GM19372 (cell line): ENCODE measurements at regions not wholly inside any gene's neighbourhood (a gene's known extent, or its start where the extent isn't known, plus 50 kb on each side); places are given as distances from the start of the nearest gene placed in this dataset.

Experiments used
- ATAC-seq: cut with Tn5 transposase; IDR thresholded peaks from one replicate; pipeline ENCODE4 v1.9.1; 2021; ENCODE audit warnings: mild to moderate bottlenecking, low read depth, moderate library complexity; ENCODE audit not compliant: unreplicated experiment

GRCh38 chr3:189449084-189449483 is 182.1 kb upstream of the TP63 start:
- no peak for ATAC-seq

- ATAC-seq, result no peak
Observed at GRCh38 chr3:189455009-189455408, 176.2 kb upstream of the TP63 start.

- ATAC-seq, result no peak
Observed at GRCh38 chr3:189455641-189456417, 175.4 kb upstream of the TP63 start.

- ATAC-seq, result no peak
Observed at GRCh38 chr3:189457201-189457607, 174.0 kb upstream of the TP63 start.

GRCh38 chr3:189457631-189458412 is 173.4 kb upstream of the TP63 start:
- no peak for ATAC-seq

- no peak for ATAC-seq
Observed at GRCh38 chr3:189458528-189458927, 172.7 kb upstream of the TP63 start.

- ATAC-seq, result no peak
Observed at GRCh38 chr3:189459231-189459630, 172.0 kb upstream of the TP63 start.

- no peak for ATAC-seq
Observed at GRCh38 chr3:189460511-189460910, 170.7 kb upstream of the TP63 start.

- ATAC-seq, result no peak
Observed at GRCh38 chr3:189464799-189465198, 166.4 kb upstream of the TP63 start.

- no peak for ATAC-seq
Observed at GRCh38 chr3:189466004-189466403, 165.2 kb upstream of the TP63 start.

GRCh38 chr3:189467451-189467850 is 163.7 kb upstream of the TP63 start:
- no peak for ATAC-seq

GRCh38 chr3:189474944-189475343 is 156.2 kb upstream of the TP63 start:
- no peak for ATAC-seq

- no peak for ATAC-seq
Observed at GRCh38 chr3:189477614-189478013, 153.6 kb upstream of the TP63 start.

- no peak for ATAC-seq
Observed at GRCh38 chr3:189486556-189486955, 144.6 kb upstream of the TP63 start.

- ATAC-seq, result no peak
Observed at GRCh38 chr3:189488241-189488767, 142.9 kb upstream of the TP63 start.

GRCh38 chr3:189490337-189490736 is 140.9 kb upstream of the TP63 start:
- ATAC-seq, result no peak

- no peak for ATAC-seq
Observed at GRCh38 chr3:189490749-189491148, 140.4 kb upstream of the TP63 start.

GRCh38 chr3:189491831-189492230 is 139.4 kb upstream of the TP63 start:
- ATAC-seq, result no peak

- ATAC-seq, result no peak
Observed at GRCh38 chr3:189493271-189493670, 137.9 kb upstream of the TP63 start.

GRCh38 chr3:189494632-189495031 is 136.6 kb upstream of the TP63 start:
- ATAC-seq, result no peak

GRCh38 chr3:189496375-189497138 is 134.6 kb upstream of the TP63 start:
- no peak for ATAC-seq
